ENCODE measurements at regions not wholly inside any gene's neighbourhood (a gene's known extent, or its start where the extent isn't known, plus 50 kb on each side); places are given as distances from the start of the nearest gene placed in this dataset.

DNA sequence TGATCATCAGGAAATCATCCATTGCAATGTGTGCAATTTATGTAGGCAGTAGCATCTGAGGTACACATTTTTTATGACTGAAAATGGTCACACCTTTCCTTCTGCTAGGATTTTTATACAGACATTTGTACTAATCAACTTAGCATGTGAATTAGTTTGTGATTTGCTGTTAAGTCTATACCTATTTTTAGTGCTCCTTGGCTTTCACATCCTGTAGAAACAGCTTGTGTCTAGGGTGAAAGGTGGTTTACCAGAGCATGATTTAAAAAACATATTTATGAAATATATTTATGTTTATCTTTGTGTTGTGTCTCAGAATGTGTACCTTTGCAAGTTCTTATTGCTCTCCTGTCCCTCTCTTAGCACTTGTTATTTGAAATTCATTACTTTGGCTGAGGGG is 916.0 kb downstream of the TECRL start:
- Histone ChIP-seq H3K4me3 (no peak overlapping the region), H3K36me3 (ENCODE audit: low read depth) (no peaks in the 10 kb centered on the region), H3K4me1 (ENCODE audit: low read depth) (no peaks in the 10 kb centered on the region), H3K9me3 (peaks cover 6% of the 10 kb centered on the region)
- DNase-seq (no peak), ATAC-seq (no peak)
- no peak for TF ChIP-seq CTCF (IDR thresholded peaks at IDR 0.05)
- intact Hi-C loops (cut with DNase I, micrococcal nuclease) = no loop called here

DNA sequence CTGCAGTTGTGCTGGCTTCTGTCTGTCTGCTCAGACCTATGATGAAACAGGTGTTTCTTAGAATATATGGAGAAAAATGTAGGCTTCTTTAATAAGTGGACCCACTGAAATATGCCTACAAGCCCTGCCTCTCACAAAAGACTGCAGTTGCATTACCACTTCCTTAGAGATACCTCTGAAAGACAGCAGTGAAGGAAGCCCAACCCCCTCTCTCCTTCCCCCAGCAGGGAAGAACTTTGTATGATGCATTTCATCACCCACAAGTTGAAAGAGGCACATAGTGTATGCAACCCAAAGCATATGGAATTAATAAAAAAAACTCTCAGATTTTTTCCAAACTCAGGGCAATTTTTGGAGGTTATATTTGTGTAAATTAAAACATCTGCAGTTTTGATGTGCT is 916.7 kb downstream of the TECRL start:
- ATAC-seq = no peak
- intact Hi-C loops (cut with DNase I, micrococcal nuclease) = no loop called here
- Histone ChIP-seq H3K4me3 (no peak overlapping the region), H3K36me3 (ENCODE audit: low read depth) (no peaks in the 10 kb centered on the region), H3K4me1 (ENCODE audit: low read depth) (no peaks in the 10 kb centered on the region), H3K9me3 (peaks cover 6% of the 10 kb centered on the region)
- TF ChIP-seq CTCF (IDR thresholded peaks at IDR 0.05) = no peak
- no peak for DNase-seq

DNA sequence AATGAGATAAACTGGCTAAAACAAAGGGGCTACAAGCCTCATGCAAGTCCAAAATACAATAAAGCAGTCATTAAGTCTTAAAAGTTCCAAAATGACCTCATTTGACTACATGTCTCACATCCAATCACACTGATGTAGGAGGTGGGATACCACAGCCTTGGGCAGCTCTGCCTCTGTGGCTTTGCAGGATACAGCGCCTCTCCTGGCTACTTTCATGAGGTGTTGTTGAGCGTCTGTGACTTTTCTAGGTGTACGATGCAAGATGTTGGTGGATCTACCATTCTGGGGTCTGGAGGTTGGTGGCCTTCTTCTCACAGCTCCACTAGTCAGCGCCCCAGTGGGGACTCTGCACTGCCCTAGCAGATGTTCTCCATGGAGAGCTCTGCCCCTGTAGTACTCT is 944.9 kb downstream of the TECRL start:
- no peak for TF ChIP-seq CTCF (IDR thresholded peaks at IDR 0.05)
- H3K4me3 ChIP-seq = no peak overlapping the region
- no peaks in the 10 kb centered on the region for H3K4me1 ChIP-seq (ENCODE audit: low read depth)
- H3K36me3 ChIP-seq (ENCODE audit: low read depth) = no peaks in the 10 kb centered on the region
- H3K9me3 ChIP-seq = peaks cover 4% of the 10 kb centered on the region
- intact Hi-C loops (cut with DNase I, micrococcal nuclease) = no loop called here
- DNase-seq = no peak
- no peak for ATAC-seq

- no peak for ATAC-seq
- TF ChIP-seq CTCF (IDR thresholded peaks at IDR 0.05) = no peak
- no peak overlapping the region for H3K4me3 ChIP-seq
- no peaks in the 10 kb centered on the region for H3K36me3 ChIP-seq (ENCODE audit: low read depth)
- H3K9me3 ChIP-seq = peaks cover 2% of the 10 kb centered on the region
- intact Hi-C loops (cut with DNase I, micrococcal nuclease) = no loop called here
- H3K4me1 ChIP-seq (ENCODE audit: low read depth) = no peaks in the 10 kb centered on the region
- DNase-seq = no peak
These were observed 949.2 kb downstream of the TECRL start for GRCh38 chr4:63460075-63460474.

DNA sequence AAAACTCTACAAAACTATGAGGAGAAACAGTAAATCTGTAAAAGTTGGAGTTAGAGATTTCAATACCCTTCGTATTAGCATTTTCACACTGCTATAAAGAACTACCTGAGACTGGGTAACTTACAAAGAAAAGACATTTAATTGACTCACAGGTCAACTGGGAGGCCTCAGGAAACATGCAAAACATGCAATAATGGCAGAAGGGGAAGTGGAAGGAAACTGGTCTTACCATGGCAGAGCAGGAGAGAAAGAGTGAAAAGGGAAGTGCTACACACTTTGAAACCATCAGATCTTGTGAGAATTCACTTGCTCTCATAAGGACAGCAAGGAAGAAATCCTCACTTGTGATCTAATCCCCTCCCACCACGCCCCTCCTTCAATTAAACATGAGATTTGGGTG is 949.9 kb downstream of the TECRL start:
- ATAC-seq = no peak
- no peak overlapping the region for H3K4me3 ChIP-seq
- no peaks in the 10 kb centered on the region for H3K36me3 ChIP-seq (ENCODE audit: low read depth)
- intact Hi-C loops (cut with DNase I, micrococcal nuclease) = no loop called here
- H3K9me3 ChIP-seq = peaks cover 2% of the 10 kb centered on the region
- no peaks in the 10 kb centered on the region for H3K4me1 ChIP-seq (ENCODE audit: low read depth)
- no peak for TF ChIP-seq CTCF (IDR thresholded peaks at IDR 0.05)
- DNase-seq = no peak

DNA sequence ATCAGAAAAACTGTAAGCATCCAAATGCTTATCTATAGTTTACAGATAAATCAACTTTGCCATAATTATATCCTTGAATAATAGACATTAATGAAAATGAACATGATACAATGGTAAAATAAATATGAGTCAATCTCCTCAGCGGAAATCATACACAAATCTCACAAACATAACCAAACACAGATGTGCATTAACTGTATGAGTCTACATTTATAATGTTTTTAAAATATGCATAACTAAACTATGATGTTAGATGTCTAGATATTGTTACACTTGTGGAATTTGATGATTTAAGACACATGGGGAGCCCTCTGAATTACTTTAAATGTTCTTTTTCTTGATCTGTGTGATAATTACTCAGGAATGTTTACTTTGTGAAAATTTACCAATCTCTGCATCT is 951.2 kb downstream of the TECRL start:
- no peaks in the 10 kb centered on the region for H3K4me1 ChIP-seq (ENCODE audit: low read depth)
- no peak overlapping the region for H3K4me3 ChIP-seq
- intact Hi-C loops (cut with DNase I, micrococcal nuclease) = no loop called here
- H3K9me3 ChIP-seq = peaks cover 2% of the 10 kb centered on the region
- H3K36me3 ChIP-seq (ENCODE audit: low read depth) = no peaks in the 10 kb centered on the region
- DNase-seq (no peak), ATAC-seq (no peak)
- no peak for TF ChIP-seq CTCF (IDR thresholded peaks at IDR 0.05)
